ENCODE measurements at regions not wholly inside any gene's neighbourhood (a gene's known extent, or its start where the extent isn't known, plus 50 kb on each side); places are given as distances from the start of the nearest gene placed in this dataset.

DNA sequence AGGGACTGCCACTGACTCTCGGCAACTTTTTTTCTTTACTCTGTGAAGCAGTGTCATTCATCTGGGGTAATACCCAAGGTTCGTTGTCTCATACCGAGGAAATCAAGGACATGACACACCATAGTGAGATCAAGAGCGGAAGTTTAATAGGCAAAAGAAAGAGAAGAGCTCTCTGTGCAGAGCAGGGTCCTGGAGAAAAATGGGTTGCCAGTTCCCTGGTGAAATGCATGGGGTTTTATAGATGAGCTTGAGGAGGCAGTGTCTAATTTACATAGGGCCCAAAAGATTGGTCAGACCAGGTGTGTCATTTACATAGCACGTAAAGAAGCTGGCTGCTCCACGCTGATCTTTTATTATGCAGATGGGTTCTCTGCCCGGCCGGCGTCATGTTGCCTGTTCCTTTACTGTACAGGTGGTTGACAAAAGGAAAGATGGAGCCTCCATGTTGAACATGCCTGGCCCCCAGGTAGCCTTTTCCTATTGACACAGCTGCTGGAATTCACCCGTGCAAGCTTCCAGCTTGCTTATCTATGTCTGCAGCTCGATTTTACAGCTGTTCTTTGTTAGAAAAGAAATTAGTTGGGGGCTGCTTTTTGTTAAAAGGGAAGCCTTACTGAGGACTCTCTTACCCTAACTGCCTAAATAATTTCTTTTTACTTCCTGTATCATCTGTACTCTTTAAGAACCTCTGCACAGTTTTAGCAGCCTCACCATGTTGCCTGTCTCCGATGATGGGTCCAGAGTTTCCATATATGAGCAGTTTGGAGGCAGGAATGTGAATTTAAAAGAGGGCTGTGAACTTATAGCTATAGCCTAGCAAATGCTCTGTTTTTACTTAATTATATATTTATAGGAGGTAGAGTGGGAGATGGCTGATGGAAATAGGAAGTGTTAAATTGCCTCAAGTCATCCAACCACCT, 98.0 kb upstream of the DIAPH3 start:
- TF ChIP-seq CTCF (conservative IDR thresholded peaks at IDR 0.05 in 1 of 2, IDR thresholded peaks at IDR 0.05 in 1 of 2; ENCODE audit: extremely low read depth in 1 of 2, insufficient read depth in 1 of 2, low read depth in 1 of 2, low read length in 2 of 2): no peak
- TF ChIP-seq EZH2 (IDR thresholded peaks at IDR 0.05; ENCODE audit: borderline replicate concordance, low read length): no peak
